ENCODE measurements at regions not wholly inside any gene's neighbourhood (a gene's known extent, or its start where the extent isn't known, plus 50 kb on each side); places are given as distances from the start of the nearest gene placed in this dataset.

- TF ChIP-seq CTCF (IDR thresholded peaks at IDR 0.05) (no peak), ZFX (IDR thresholded peaks at IDR 0.05; ENCODE audit: borderline replicate concordance) (no peak)
Measured at GRCh38 chr7:119945822-119946221, 327.2 kb upstream of the KCND2 start.

Measured in 22Rv1 (cell line).